ENCODE measurements at regions not wholly inside any gene's neighbourhood (a gene's known extent, or its start where the extent isn't known, plus 50 kb on each side); places are given as distances from the start of the nearest gene placed in this dataset.

- no peak overlapping the region for H3K4me3 ChIP-seq
- no peaks in the 10 kb centered on the region for H3K9me3 ChIP-seq
- H3K4me1 ChIP-seq, result no peaks in the 10 kb centered on the region
- no peak for TF ChIP-seq CTCF (IDR thresholded peaks at IDR 0.05)
- TF ChIP-seq POLR2A (IDR thresholded peaks at IDR 0.05), result no peak
- TF ChIP-seq POLR2AphosphoS5 (IDR thresholded peaks at IDR 0.05), result no peak
- no peaks in the 10 kb centered on the region for H3K27me3 ChIP-seq
- intact Hi-C loops (cut with DNase I; ENCODE audit: low total_unique reads), result no loop called here
- no peaks in the 10 kb centered on the region for H3K36me3 ChIP-seq
- H3K27ac ChIP-seq, result no peak overlapping the region
- DNase-seq (ENCODE audit: low spot score in 2 of 2), result no peak
These were observed 115.9 kb upstream of the TMPO start for GRCh38 chr12:98399532-98399931.

GRCh38 chr12:98401427-98401826, 114.0 kb upstream of the TMPO start:
- intact Hi-C loops (cut with DNase I; ENCODE audit: low total_unique reads), result no loop called here
- TF ChIP-seq POLR2A (IDR thresholded peaks at IDR 0.05) (no peak), CTCF (IDR thresholded peaks at IDR 0.05) (no peak), POLR2AphosphoS5 (IDR thresholded peaks at IDR 0.05) (no peak)
- Histone ChIP-seq H3K9me3 (no peaks in the 10 kb centered on the region), H3K4me3 (no peak overlapping the region), H3K27me3 (no peaks in the 10 kb centered on the region), H3K36me3 (no peaks in the 10 kb centered on the region), H3K27ac (no peak overlapping the region), H3K4me1 (no peaks in the 10 kb centered on the region)
- no peak for DNase-seq (ENCODE audit: low spot score in 2 of 2)

DNA sequence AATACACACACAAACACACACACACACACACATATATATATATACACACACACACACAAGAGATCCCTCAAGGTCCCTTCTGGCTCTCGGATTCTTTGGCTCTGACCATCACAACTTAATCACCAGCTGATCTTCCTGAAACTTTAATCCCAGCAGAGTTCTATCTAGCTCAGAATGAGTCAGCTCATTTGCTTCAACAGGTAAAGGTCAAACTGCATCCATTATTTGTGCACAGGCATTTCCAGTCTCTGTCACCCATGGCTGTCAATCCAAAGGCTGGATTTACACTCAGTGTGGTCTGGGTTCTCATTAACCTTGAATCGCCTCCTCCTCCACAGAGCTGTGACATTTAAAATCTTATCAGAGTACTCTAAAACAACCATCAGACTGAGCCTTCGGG, 113.3 kb upstream of the TMPO start:
- Histone ChIP-seq H3K27ac (no peak overlapping the region), H3K4me3 (no peak overlapping the region), H3K27me3 (no peaks in the 10 kb centered on the region), H3K4me1 (no peaks in the 10 kb centered on the region), H3K36me3 (no peaks in the 10 kb centered on the region), H3K9me3 (no peaks in the 10 kb centered on the region)
- no peak for DNase-seq (ENCODE audit: low spot score in 2 of 2)
- intact Hi-C loops (cut with DNase I; ENCODE audit: low total_unique reads), result no loop called here
- no peak for TF ChIP-seq CTCF (IDR thresholded peaks at IDR 0.05)
- TF ChIP-seq POLR2A (IDR thresholded peaks at IDR 0.05), result no peak
- no peak for TF ChIP-seq POLR2AphosphoS5 (IDR thresholded peaks at IDR 0.05)

GRCh38 chr12:98402671-98403070, 112.7 kb upstream of the TMPO start:
- Histone ChIP-seq H3K27me3 (no peaks in the 10 kb centered on the region), H3K4me1 (no peaks in the 10 kb centered on the region), H3K27ac (no peak overlapping the region), H3K9me3 (no peaks in the 10 kb centered on the region), H3K4me3 (no peak overlapping the region), H3K36me3 (no peaks in the 10 kb centered on the region)
- intact Hi-C loops (cut with DNase I; ENCODE audit: low total_unique reads), result no loop called here
- TF ChIP-seq CTCF (IDR thresholded peaks at IDR 0.05), result no peak
- no peak for TF ChIP-seq POLR2A (IDR thresholded peaks at IDR 0.05)
- TF ChIP-seq POLR2AphosphoS5 (IDR thresholded peaks at IDR 0.05), result no peak
- no peak for DNase-seq (ENCODE audit: low spot score in 2 of 2)

- Histone ChIP-seq H3K27ac (no peak overlapping the region), H3K4me1 (no peaks in the 10 kb centered on the region), H3K36me3 (no peaks in the 10 kb centered on the region), H3K9me3 (no peaks in the 10 kb centered on the region), H3K27me3 (no peaks in the 10 kb centered on the region), H3K4me3 (no peak overlapping the region)
- TF ChIP-seq CTCF (IDR thresholded peaks at IDR 0.05) (no peak), POLR2A (IDR thresholded peaks at IDR 0.05) (no peak), POLR2AphosphoS5 (IDR thresholded peaks at IDR 0.05) (no peak)
- intact Hi-C loops (cut with DNase I; ENCODE audit: low total_unique reads), result no loop called here
- DNase-seq (ENCODE audit: low spot score in 2 of 2), result no peak
These were observed 112.0 kb upstream of the TMPO start for GRCh38 chr12:98403385-98403784.

Measured in breast epithelium (tissue), 4 donors.